GM12892 (cell line): ENCODE measurements at regions not wholly inside any gene's neighbourhood (a gene's known extent, or its start where the extent isn't known, plus 50 kb on each side); places are given as distances from the start of the nearest gene placed in this dataset.

Source experiments
- POLR2A ChIP-seq: IDR thresholded peaks from 2 replicates; pipeline ENCODE4 v1.6.1; 2011; ENCODE audit warnings: low read depth, low read length, control low read depth
- TAF1 ChIP-seq: IDR thresholded peaks from 2 replicates; pipeline ENCODE4 v1.6.1; 2011; ENCODE audit warnings: low read depth, mild to moderate bottlenecking, control low read depth, low read length, borderline replicate concordance

DNA sequence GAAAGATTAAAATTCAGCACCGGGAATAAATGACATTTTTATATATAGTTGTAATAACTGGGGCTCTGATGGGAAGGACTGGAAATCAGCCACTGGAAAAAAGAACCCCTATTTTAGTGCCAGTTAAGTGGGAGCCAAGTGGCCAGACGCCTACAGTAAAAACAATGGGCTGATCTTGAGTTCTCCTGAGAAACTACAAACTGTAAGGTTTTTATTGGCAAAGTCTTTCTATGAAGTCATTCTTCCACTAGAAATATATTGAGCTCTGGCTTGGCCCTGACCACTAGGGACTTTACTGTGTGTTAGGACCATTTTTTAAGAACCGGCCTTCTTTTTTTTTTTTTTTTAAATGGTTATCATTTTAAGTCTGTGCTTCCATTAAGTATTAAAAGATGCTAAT, 79.6 kb downstream of the ZNF22 start:
- no peak for TF ChIP-seq POLR2A
- no peak for TF ChIP-seq TAF1
